ENCODE measurements at regions not wholly inside any gene's neighbourhood (a gene's known extent, or its start where the extent isn't known, plus 50 kb on each side); places are given as distances from the start of the nearest gene placed in this dataset.

DNA sequence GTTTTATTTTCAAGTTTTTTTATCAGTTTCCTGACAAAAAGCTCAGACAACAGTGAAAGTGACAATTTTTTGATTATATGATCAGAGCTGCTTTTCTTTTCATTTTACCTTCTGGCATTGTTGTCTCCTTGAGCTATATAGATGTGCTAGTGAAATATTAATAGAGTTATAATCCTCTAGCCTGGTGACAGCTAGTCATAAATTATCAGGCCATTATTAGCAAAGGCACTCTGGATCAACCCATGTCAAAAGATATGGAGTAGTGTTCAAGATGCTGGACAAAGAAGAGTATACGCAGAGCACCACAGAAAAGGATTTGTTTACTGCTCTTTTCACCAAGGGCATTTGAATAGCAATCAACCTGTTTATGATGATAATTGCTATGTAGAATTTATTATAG, 1230.1 kb downstream of the HACE1 start:
- no TSS peak for BruUV-seq (replicated peaks)
- intact Hi-C loops (cut with micrococcal nuclease) = no loop called here
- DNase-seq (ENCODE audit: low read depth, low spot score) = no peak
- Histone ChIP-seq H3K9me1 (replicated peaks; ENCODE audit: control insufficient read depth, extremely low read depth, insufficient read depth, low read length) (no peaks in the 10 kb centered on the region), H3K9me3 (replicated peaks; ENCODE audit: control insufficient read depth, insufficient read depth, low read length) (no peaks in the 10 kb centered on the region), H3K27ac (ENCODE audit: insufficient read depth, low read depth, low read length) (no peak overlapping the region), H3K9ac (replicated peaks; ENCODE audit: extremely low read depth, insufficient read depth, low read length) (no peak overlapping the region), H3K36me3 (ENCODE audit: control insufficient read depth in 2 of 2, extremely low read depth in 1 of 2, insufficient read depth in 2 of 2, low read length in 2 of 2) (no peaks in the 10 kb centered on the region), H3K4me3 (replicated peaks in 1 of 3; ENCODE audit: insufficient read depth in 1 of 3, low read depth in 1 of 3, low read length in 3 of 3) (no peak overlapping the region), H4K20me1 (replicated peaks; ENCODE audit: control insufficient read depth, extremely low read depth, insufficient read depth, low read length) (no peaks in the 10 kb centered on the region), H3K27me3 (ENCODE audit: control insufficient read depth in 2 of 2, insufficient read depth in 2 of 2, low read length in 2 of 2) (no peaks in the 10 kb centered on the region), H3K79me2 (ENCODE audit: control insufficient read depth, insufficient read depth, low read length) (no peaks in the 10 kb centered on the region), H2AFZ (ENCODE audit: low read depth, low read length) (no peak overlapping the region), H3K4me2 (ENCODE audit: insufficient read depth, low read length) (no peak overlapping the region), H3K4me1 (ENCODE audit: control insufficient read depth, extremely low read depth, insufficient read depth, low read length) (no peaks in the 10 kb centered on the region)
- dilution Hi-C loops (cut with MboI; ENCODE audit: extremely low pct_ligation_motif_present, low sequenced_read_pairs) = no loop called here
- FAIRE-seq = no peak
- ChIA-PET CTCF (no interaction called here), POLR2A (no interaction called here)
- TF ChIP-seq GATA2 (IDR thresholded peaks at IDR 0.05; ENCODE audit: insufficient read depth, insufficient read length, low read depth, low read length) (no peak), FOS (IDR thresholded peaks at IDR 0.05; ENCODE audit: borderline replicate concordance, insufficient read depth, low read length) (no peak)

GRCh38 chr6:103617642-103618041, 1242.1 kb downstream of the HACE1 start:
- Histone ChIP-seq H3K4me1 (ENCODE audit: control insufficient read depth, extremely low read depth, insufficient read depth, low read length) (no peaks in the 10 kb centered on the region), H3K27ac (ENCODE audit: insufficient read depth, low read depth, low read length) (no peak overlapping the region), H3K4me3 (replicated peaks in 1 of 3; ENCODE audit: insufficient read depth in 1 of 3, low read depth in 1 of 3, low read length in 3 of 3) (no peak overlapping the region), H3K9me3 (replicated peaks; ENCODE audit: control insufficient read depth, insufficient read depth, low read length) (no peaks in the 10 kb centered on the region), H2AFZ (ENCODE audit: low read depth, low read length) (no peak overlapping the region), H3K79me2 (ENCODE audit: control insufficient read depth, insufficient read depth, low read length) (no peaks in the 10 kb centered on the region), H3K9me1 (replicated peaks; ENCODE audit: control insufficient read depth, extremely low read depth, insufficient read depth, low read length) (no peaks in the 10 kb centered on the region), H3K27me3 (ENCODE audit: control insufficient read depth in 2 of 2, insufficient read depth in 2 of 2, low read length in 2 of 2) (no peaks in the 10 kb centered on the region), H3K9ac (replicated peaks; ENCODE audit: extremely low read depth, insufficient read depth, low read length) (no peak overlapping the region), H4K20me1 (replicated peaks; ENCODE audit: control insufficient read depth, extremely low read depth, insufficient read depth, low read length) (no peaks in the 10 kb centered on the region), H3K36me3 (ENCODE audit: control insufficient read depth in 2 of 2, extremely low read depth in 1 of 2, insufficient read depth in 2 of 2, low read length in 2 of 2) (no peaks in the 10 kb centered on the region), H3K4me2 (ENCODE audit: insufficient read depth, low read length) (no peak overlapping the region)
- BruUV-seq (replicated peaks) = no TSS peak
- dilution Hi-C loops (cut with MboI; ENCODE audit: extremely low pct_ligation_motif_present, low sequenced_read_pairs) = no loop called here
- no peak for DNase-seq (ENCODE audit: low read depth, low spot score)
- no peak for FAIRE-seq
- no peak for TF ChIP-seq POLR2A (IDR thresholded peaks at IDR 0.05; ENCODE audit: low read depth, low read length)
- no peak for TF ChIP-seq EZH2 (IDR thresholded peaks at IDR 0.05; ENCODE audit: borderline replicate concordance, low read depth, low read length, severe bottlenecking)
- no peak for TF ChIP-seq FOS (IDR thresholded peaks at IDR 0.05; ENCODE audit: borderline replicate concordance, insufficient read depth, low read length)
- TF ChIP-seq, protein P1, sequence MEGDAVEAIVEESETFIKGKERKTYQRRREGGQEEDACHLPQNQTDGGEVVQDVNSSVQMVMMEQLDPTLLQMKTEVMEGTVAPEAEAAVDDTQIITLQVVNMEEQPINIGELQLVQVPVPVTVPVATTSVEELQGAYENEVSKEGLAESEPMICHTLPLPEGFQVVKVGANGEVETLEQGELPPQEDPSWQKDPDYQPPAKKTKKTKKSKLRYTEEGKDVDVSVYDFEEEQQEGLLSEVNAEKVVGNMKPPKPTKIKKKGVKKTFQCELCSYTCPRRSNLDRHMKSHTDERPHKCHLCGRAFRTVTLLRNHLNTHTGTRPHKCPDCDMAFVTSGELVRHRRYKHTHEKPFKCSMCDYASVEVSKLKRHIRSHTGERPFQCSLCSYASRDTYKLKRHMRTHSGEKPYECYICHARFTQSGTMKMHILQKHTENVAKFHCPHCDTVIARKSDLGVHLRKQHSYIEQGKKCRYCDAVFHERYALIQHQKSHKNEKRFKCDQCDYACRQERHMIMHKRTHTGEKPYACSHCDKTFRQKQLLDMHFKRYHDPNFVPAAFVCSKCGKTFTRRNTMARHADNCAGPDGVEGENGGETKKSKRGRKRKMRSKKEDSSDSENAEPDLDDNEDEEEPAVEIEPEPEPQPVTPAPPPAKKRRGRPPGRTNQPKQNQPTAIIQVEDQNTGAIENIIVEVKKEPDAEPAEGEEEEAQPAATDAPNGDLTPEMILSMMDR (IDR thresholded peaks at IDR 0.05; ENCODE audit: extremely low read depth in 1 of 2, insufficient read depth in 1 of 2, low read depth in 1 of 2, low read length in 2 of 2) = no peak
- no peak for TF ChIP-seq JUN (IDR thresholded peaks at IDR 0.05; ENCODE audit: borderline replicate concordance, insufficient read depth, insufficient read length, low read depth)
- TF ChIP-seq MAX (IDR thresholded peaks at IDR 0.05; ENCODE audit: insufficient read depth, insufficient read length) = no peak
- TF ChIP-seq POLR2AphosphoS5 (IDR thresholded peaks at IDR 0.05; ENCODE audit: insufficient read depth, low read depth, low read length) = no peak
- TF ChIP-seq MYC (IDR thresholded peaks at IDR 0.05; ENCODE audit: low read depth, low read length) = no peak
- no peak for TF ChIP-seq GATA2 (IDR thresholded peaks at IDR 0.05; ENCODE audit: insufficient read depth, insufficient read length, low read depth, low read length)
- POLR2A ChIA-PET = no interaction called here
- intact Hi-C loops (cut with micrococcal nuclease) = no loop called here
- CTCF ChIA-PET = no interaction called here

All from endothelial cell of umbilical vein (primary cell).